Fibroblast of lung (primary cell): ENCODE measurements at regions not wholly inside any gene's neighbourhood (a gene's known extent, or its start where the extent isn't known, plus 50 kb on each side); places are given as distances from the start of the nearest gene placed in this dataset.
"Not testable (repeated sequence)": the region's sequence is repeated elsewhere in the genome, so short reads cannot be mapped to it uniquely, and the experiment has no call there.

Experiments used
- DNase-seq, 2 donors: peaks; one replicate each; pipeline versions ENCODE4 v3.0.0 to v3.0.0-alpha.2; 2010; ENCODE audit warnings: low read depth in 2 of 2
- H2AFZ ChIP-seq: 2 replicates; pipeline ENCODE4 v1.5.1; 2012; ENCODE audit warnings: low read length, control low read depth, inconsistent platforms
- H3K27ac ChIP-seq: 2 replicates; pipeline ENCODE4 v1.5.1; 2011; ENCODE audit warnings: low read length, control low read depth; ENCODE audit not compliant: insufficient read depth
- H3K27me3 ChIP-seq: 2 replicates; pipeline ENCODE4 v1.5.1; 2011; ENCODE audit warnings: mild to moderate bottlenecking, low read length; ENCODE audit not compliant: control insufficient read depth, insufficient read depth
- H3K36me3 ChIP-seq: 2 replicates; pipeline ENCODE4 v1.5.1; 2011; ENCODE audit warnings: low read length; ENCODE audit not compliant: control insufficient read depth, insufficient read depth
- H3K4me1 ChIP-seq: 2 replicates; pipeline ENCODE4 v1.5.1; 2011; ENCODE audit warnings: low read length; ENCODE audit not compliant: control insufficient read depth, insufficient read depth; ENCODE audit errors: extremely low read depth
- H3K4me2 ChIP-seq: 2 replicates; pipeline ENCODE4 v1.5.1; 2011; ENCODE audit warnings: low read length, control low read depth; ENCODE audit not compliant: insufficient read depth; ENCODE audit errors: extremely low read depth
- H3K4me3 ChIP-seq, 4 experiments: fragments of 200-600 bp in 1 of 4; sonication (generic) in 1 of 4; replicated peaks in 1 of 4; 2 replicates each; pipeline ENCODE4 v1.5.1; 2011 to 2016; ENCODE audit warnings: low read length in 4 of 4, low read depth in 3 of 4, mild to moderate bottlenecking in 3 of 4, control low read depth in 2 of 4, inconsistent platforms in 1 of 4, mixed read lengths in 1 of 4; ENCODE audit not compliant: insufficient read depth in 1 of 4; ENCODE audit errors: control extremely low read depth in 1 of 4
- H3K79me2 ChIP-seq: 2 replicates; pipeline ENCODE4 v1.5.1; 2012; ENCODE audit warnings: mild to moderate bottlenecking, low read length, inconsistent platforms; ENCODE audit not compliant: control insufficient read depth, insufficient read depth
- H3K9ac ChIP-seq: 2 replicates; pipeline ENCODE4 v1.5.1; 2011; ENCODE audit warnings: mild to moderate bottlenecking, low read length, control low read depth; ENCODE audit not compliant: insufficient read depth
- H3K9me3 ChIP-seq: 2 replicates; pipeline ENCODE4 v1.5.1; 2012; ENCODE audit warnings: low read depth, low read length; ENCODE audit not compliant: control insufficient read depth, insufficient read depth
- H4K20me1 ChIP-seq: 2 replicates; pipeline ENCODE4 v1.5.1; 2011; ENCODE audit warnings: low read length; ENCODE audit not compliant: control insufficient read depth, insufficient read depth; ENCODE audit errors: extremely low read depth
- CTCF ChIP-seq, 2 donors: IDR thresholded peaks in 1 of 2; conservative IDR thresholded peaks in 1 of 2; 1 replicate in 1 of 2; 2 replicates in 1 of 2; pipeline ENCODE4 v1.5.1; 2011 to 2012; ENCODE audit warnings: low read length in 2 of 2, control low read depth in 1 of 2, inconsistent platforms in 1 of 2, low read depth in 1 of 2, mild to moderate bottlenecking in 1 of 2
- EZH2 ChIP-seq: IDR thresholded peaks from 2 replicates; pipeline ENCODE4 v1.5.1; 2012; ENCODE audit warnings: low read length, control low read depth, mild to moderate bottlenecking; ENCODE audit errors: missing control alignments

DNA sequence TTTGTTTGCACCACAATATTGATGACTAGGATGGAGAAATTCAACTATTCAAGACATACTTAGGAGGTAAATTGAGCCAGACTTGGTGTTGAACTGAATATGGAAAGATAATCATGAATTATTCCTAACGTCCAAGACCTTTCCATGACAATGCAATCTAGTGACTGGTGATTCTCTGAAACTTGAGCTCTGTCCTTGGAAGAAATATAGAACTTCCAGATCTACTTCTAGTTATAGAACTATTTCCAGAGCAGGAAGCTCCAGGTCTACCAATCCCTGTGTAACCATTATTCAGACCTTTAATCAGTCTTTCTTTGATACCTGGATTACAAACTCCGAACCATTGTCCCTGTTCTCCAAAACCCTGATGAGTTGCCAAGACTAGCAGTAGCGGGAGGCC is 272.6 kb upstream of the SLC14A2 start:
- Histone ChIP-seq H3K4me3 (no peak overlapping the region), H3K4me2 (no peak overlapping the region), H4K20me1 (no peaks in the 10 kb centered on the region), H3K27me3 (no peaks in the 10 kb centered on the region), H3K9ac (no peak overlapping the region), H2AFZ (no peak overlapping the region), H3K79me2 (no peaks in the 10 kb centered on the region), H3K36me3 (no peaks in the 10 kb centered on the region), H3K9me3 (no peaks in the 10 kb centered on the region), H3K27ac (no peak overlapping the region), H3K4me1 (no peaks in the 10 kb centered on the region)
- TF ChIP-seq CTCF (conservative IDR thresholded peaks at IDR 0.05 in 1 of 2, IDR thresholded peaks at IDR 0.05 in 1 of 2; ENCODE audit: low read depth in 1 of 2, low read length in 2 of 2) (no peak), EZH2 (no peak)
- no peak for DNase-seq

DNA sequence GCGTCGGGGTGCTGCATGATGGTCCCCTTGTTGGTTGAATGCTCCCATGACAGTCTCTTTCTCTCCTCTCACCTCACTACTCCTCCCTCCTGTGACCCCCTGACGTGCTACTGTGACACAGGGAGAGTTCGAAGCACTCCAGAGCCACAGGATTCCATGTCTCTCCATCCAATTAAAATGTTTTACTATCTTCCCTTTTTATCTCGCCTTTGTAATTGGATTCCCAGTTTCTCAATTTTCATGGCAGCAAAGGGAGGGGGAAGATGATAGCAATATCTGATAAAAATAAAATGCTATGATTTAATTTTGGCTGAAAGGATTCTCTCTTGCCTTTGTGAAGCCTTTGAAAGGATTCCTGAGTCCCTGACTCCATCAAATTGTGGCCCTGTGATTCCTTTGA is 271.9 kb upstream of the SLC14A2 start:
- Histone ChIP-seq H3K9me3 (no peaks in the 10 kb centered on the region), H4K20me1 (no peaks in the 10 kb centered on the region), H3K27ac (no peak overlapping the region), H3K4me1 (no peaks in the 10 kb centered on the region), H3K9ac (no peak overlapping the region), H2AFZ (no peak overlapping the region), H3K27me3 (no peaks in the 10 kb centered on the region), H3K4me2 (no peak overlapping the region), H3K36me3 (no peaks in the 10 kb centered on the region), H3K79me2 (no peaks in the 10 kb centered on the region), H3K4me3 (no peak overlapping the region)
- DNase-seq: no peak
- no peak for TF ChIP-seq EZH2
- TF ChIP-seq CTCF (conservative IDR thresholded peaks at IDR 0.05 in 1 of 2, IDR thresholded peaks at IDR 0.05 in 1 of 2; ENCODE audit: low read depth in 1 of 2, low read length in 2 of 2): no peak

DNA sequence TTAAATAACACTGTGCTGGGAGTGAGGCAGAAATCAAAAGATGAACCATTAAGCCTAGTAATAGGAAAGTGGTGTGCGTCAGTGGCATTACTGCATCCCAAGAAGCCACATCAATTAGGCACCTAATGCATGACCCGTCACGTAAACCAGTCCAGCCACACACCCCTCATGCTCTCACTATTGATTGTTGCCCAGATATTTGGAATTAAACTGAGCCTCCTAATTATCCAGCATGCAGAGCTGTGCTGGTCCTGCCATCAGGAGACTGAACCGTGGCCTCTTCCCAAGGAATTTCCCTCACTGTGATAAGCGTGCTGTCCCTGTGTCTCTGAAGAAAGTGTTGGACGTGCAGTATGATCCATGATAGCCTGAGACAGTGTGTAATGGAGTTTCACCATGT is 270.6 kb upstream of the SLC14A2 start:
- H3K4me3 ChIP-seq, H3K36me3 ChIP-seq, H3K9ac ChIP-seq, H3K4me2 ChIP-seq, H3K79me2 ChIP-seq, H3K27ac ChIP-seq, H3K27me3 ChIP-seq, H3K4me1 ChIP-seq, H4K20me1 ChIP-seq, DNase-seq, H3K9me3 ChIP-seq, H2AFZ ChIP-seq: not testable (repeated sequence)

GRCh38 chr18:45349019-45349418 is 266.3 kb upstream of the SLC14A2 start:
- Histone ChIP-seq H3K27me3 (no peaks in the 10 kb centered on the region), H2AFZ (no peak overlapping the region), H3K4me2 (no peak overlapping the region), H4K20me1 (no peaks in the 10 kb centered on the region), H3K27ac (no peak overlapping the region), H3K79me2 (no peaks in the 10 kb centered on the region), H3K36me3 (no peaks in the 10 kb centered on the region), H3K9me3 (no peaks in the 10 kb centered on the region), H3K4me3 (no peak overlapping the region), H3K9ac (no peak overlapping the region), H3K4me1 (no peaks in the 10 kb centered on the region)
- DNase-seq: no peak
- no peak for TF ChIP-seq CTCF (conservative IDR thresholded peaks at IDR 0.05 in 1 of 2, IDR thresholded peaks at IDR 0.05 in 1 of 2; ENCODE audit: low read depth in 1 of 2, low read length in 2 of 2)
